ENCODE measurements at regions not wholly inside any gene's neighbourhood (a gene's known extent, or its start where the extent isn't known, plus 50 kb on each side); places are given as distances from the start of the nearest gene placed in this dataset.

- DNase-seq (ENCODE audit: low read depth, low spot score) (no peak), ATAC-seq (no peak)
- Histone ChIP-seq H3K9me3 (ENCODE audit: control insufficient read depth, insufficient read depth, low read depth, low read length) (no peaks in the 10 kb centered on the region; the same call in 1 of the 2 replicates), H3K27ac (ENCODE audit: low read length) (no peak overlapping the region), H3K4me3 (ENCODE audit: low read depth in 2 of 2, low read length in 2 of 2) (no peak overlapping the region), H3K4me1 (ENCODE audit: control insufficient read depth, insufficient read depth, low read length) (no peaks in the 10 kb centered on the region), H3K36me3 (ENCODE audit: control insufficient read depth, insufficient read depth, low read length) (no peaks in the 10 kb centered on the region), H3K27me3 (ENCODE audit: control insufficient read depth, insufficient read depth, low read length) (no peaks in the 10 kb centered on the region)
- no TSS peak for BruUV-seq (replicated peaks)
- TF ChIP-seq CTCF (IDR thresholded peaks at IDR 0.05) (no peak), SIN3A (IDR thresholded peaks at IDR 0.05; ENCODE audit: borderline replicate concordance, insufficient read depth, low read depth, low read length) (no peak), POLR2AphosphoS5 (IDR thresholded peaks at IDR 0.05; ENCODE audit: low read depth, low read length) (no peak), REST (IDR thresholded peaks at IDR 0.05; ENCODE audit: insufficient read depth in 1 of 2, low read depth in 2 of 2, low read length in 1 of 2) (no peak), TCF7L2 (IDR thresholded peaks at IDR 0.05; ENCODE audit: low read depth, low read length) (no peak)
- POLR2A ChIA-PET: no interaction called here
- intact Hi-C loops (cut with micrococcal nuclease; ENCODE audit: unreplicated experiment) (no loop called here), in situ Hi-C loops (cut with HindIII; ENCODE audit: low pct_unique_long_range_greater_than_20kb, low sequenced_read_pairs) (no loop called here)
- CTCF ChIA-PET: no interaction called here
These were observed 540.3 kb downstream of the PYDC2 start for GRCh38 chr3:192001218-192001617.

GRCh38 chr3:192005989-192006388, 545.0 kb downstream of the PYDC2 start:
- POLR2A ChIA-PET: no interaction called here
- in situ Hi-C loops (cut with HindIII; ENCODE audit: low pct_unique_long_range_greater_than_20kb, low sequenced_read_pairs) (no loop called here), intact Hi-C loops (cut with micrococcal nuclease; ENCODE audit: unreplicated experiment) (no loop called here)
- DNase-seq (ENCODE audit: low read depth, low spot score) (no peak), ATAC-seq (no peak; the same call in 1 of the 2 replicates)
- Histone ChIP-seq H3K4me3 (ENCODE audit: low read depth in 2 of 2, low read length in 2 of 2) (no peak overlapping the region), H3K27me3 (ENCODE audit: control insufficient read depth, insufficient read depth, low read length) (no peaks in the 10 kb centered on the region), H3K4me1 (ENCODE audit: control insufficient read depth, insufficient read depth, low read length) (no peaks in the 10 kb centered on the region; the same call in 1 of the 2 replicates), H3K36me3 (ENCODE audit: control insufficient read depth, insufficient read depth, low read length) (no peaks in the 10 kb centered on the region), H3K27ac (ENCODE audit: low read length) (no peak overlapping the region), H3K9me3 (ENCODE audit: control insufficient read depth, insufficient read depth, low read depth, low read length) (no peaks in the 10 kb centered on the region)
- TF ChIP-seq POLR2AphosphoS5 (IDR thresholded peaks at IDR 0.05; ENCODE audit: low read depth, low read length) (no peak), TCF7L2 (IDR thresholded peaks at IDR 0.05; ENCODE audit: low read depth, low read length) (peak; percentile 76), REST (IDR thresholded peaks at IDR 0.05; ENCODE audit: insufficient read depth in 1 of 2, low read depth in 2 of 2, low read length in 1 of 2) (no peak), SIN3A (IDR thresholded peaks at IDR 0.05; ENCODE audit: borderline replicate concordance, insufficient read depth, low read depth, low read length) (no peak)
- no TSS peak for BruUV-seq (replicated peaks)
- CTCF ChIA-PET: no interaction called here

Data from Panc1 (cell line).